Stimulated activated CD4-positive, alpha-beta T cell treated with anti-CD3 and anti-CD28 coated beads, TNF-alpha, amount 100 ng/mL, for 48 hours (primary cell): ENCODE measurements at regions not wholly inside any gene's neighbourhood (a gene's known extent, or its start where the extent isn't known, plus 50 kb on each side); places are given as distances from the start of the nearest gene placed in this dataset.

Experiments used
- DNase-seq, 3 donors: peaks; one replicate each; pipeline ENCODE4 v3.0.0-alpha.2; 2020; ENCODE audit warnings: low read depth in 3 of 3

- no peak for DNase-seq
These were observed 133.4 kb downstream of the OLFM1 start for GRCh38 chr9:135220601-135221575.

- DNase-seq: no peak
These were observed 134.1 kb downstream of the OLFM1 start for GRCh38 chr9:135221576-135221950.

GRCh38 chr9:135221951-135222631 lies 134.6 kb downstream of the OLFM1 start:
- DNase-seq: no peak

- no peak for DNase-seq
These were observed 135.7 kb downstream of the OLFM1 start for GRCh38 chr9:135222881-135223760.

GRCh38 chr9:135223831-135224230 lies 136.4 kb downstream of the OLFM1 start:
- DNase-seq: no peak

- no peak for DNase-seq
These were observed 136.9 kb downstream of the OLFM1 start for GRCh38 chr9:135224286-135224877.

GRCh38 chr9:135224921-135225541 lies 137.6 kb downstream of the OLFM1 start:
- no peak for DNase-seq

GRCh38 chr9:135225619-135226228 lies 138.3 kb downstream of the OLFM1 start:
- no peak for DNase-seq

GRCh38 chr9:135226369-135227050 lies 139.0 kb downstream of the OLFM1 start:
- no peak for DNase-seq

- no peak for DNase-seq
These were observed 140.3 kb downstream of the OLFM1 start for GRCh38 chr9:135227641-135228251.

- DNase-seq: no peak
These were observed 141.0 kb downstream of the OLFM1 start for GRCh38 chr9:135228345-135228982.

GRCh38 chr9:135228983-135229625 lies 141.6 kb downstream of the OLFM1 start:
- no peak for DNase-seq

- DNase-seq: no peak
These were observed 142.4 kb downstream of the OLFM1 start for GRCh38 chr9:135229701-135230385.

- no peak for DNase-seq
These were observed 142.9 kb downstream of the OLFM1 start for GRCh38 chr9:135230386-135230765.

GRCh38 chr9:135230817-135231520 lies 143.5 kb downstream of the OLFM1 start:
- DNase-seq: no peak

- DNase-seq: no peak
These were observed 151.8 kb downstream of the OLFM1 start for GRCh38 chr9:135239100-135239768.

GRCh38 chr9:135239769-135240141 lies 152.3 kb downstream of the OLFM1 start:
- DNase-seq: no peak
